SK-N-SH (cell line): ENCODE measurements at regions not wholly inside any gene's neighbourhood (a gene's known extent, or its start where the extent isn't known, plus 50 kb on each side); places are given as distances from the start of the nearest gene placed in this dataset.

Source experiments
- CTCF ChIA-PET: fragments of 300-600, 350-600 bp; formaldehyde crosslinking; extraction: SDS; loops from one replicate; lab custom pipeline; 2021; lab: Yijun Ruan, JAX
- POLR2A ChIA-PET: fragments of 350-600 bp; sonication (Branson Sonifier 250); formaldehyde crosslinking; extraction: SDS; loops from one replicate; lab custom pipeline; 2020; ENCODE audit warnings: antibody characterized with exemption, inconsistent platforms; lab: Yijun Ruan, JAX
- DNase-seq: peaks from one replicate; pipeline ENCODE4 v3.0.0; 2012
- H2AFZ ChIP-seq: fragments of 200-600 bp; sonication (generic); 2 replicates; pipeline ENCODE4 v1.8.1; 2016; ENCODE audit warnings: antibody characterized with exemption, mild to moderate bottlenecking, low read depth
- H3F3A ChIP-seq: fragments of 200-600 bp; sonication (generic); replicated peaks from 2 replicates; pipeline ENCODE3; 2016; ENCODE audit warnings: antibody characterized with exemption, mild to moderate bottlenecking; ENCODE audit not compliant: insufficient read depth
- H3K27ac ChIP-seq, 2 experiments: fragments of 200-500 bp in 1 of 2; fragments of 200-600 bp in 1 of 2; sonication (Bioruptor generic) in 1 of 2; sonication (generic), shearing (Covaris generic) in 1 of 2; 2 replicates each; pipeline versions ENCODE4 v1.5.1 to v1.6.1; 2014 to 2016; ENCODE audit warnings: low read depth in 2 of 2, inconsistent platforms in 1 of 2, low read length in 1 of 2, mild to moderate bottlenecking in 1 of 2, mixed read lengths in 1 of 2
- H3K27me3 ChIP-seq: fragments of 200-600 bp; sonication (generic), shearing (Covaris generic); 2 replicates; pipeline ENCODE4 v1.6.1; 2016; ENCODE audit warnings: mixed run types; ENCODE audit not compliant: insufficient read depth
- H3K36me3 ChIP-seq, 2 experiments: fragments of 200-500 bp in 1 of 2; fragments of 200-600 bp in 1 of 2; sonication (Bioruptor generic) in 1 of 2; sonication (generic) in 1 of 2; replicated peaks in 1 of 2; 2 replicates each; pipeline versions ENCODE3 to v1.5.1; 2014 to 2016; ENCODE audit warnings: low read length in 1 of 2, mild to moderate bottlenecking in 1 of 2; ENCODE audit not compliant: insufficient read depth in 2 of 2, control insufficient read depth in 1 of 2
- H3K4me1 ChIP-seq, 2 experiments: fragments of 200-500 bp in 1 of 2; fragments of 200-600 bp in 1 of 2; sonication (Bioruptor generic) in 1 of 2; sonication (generic), shearing (Covaris generic) in 1 of 2; 2 replicates each; pipeline versions ENCODE4 v1.5.1 to v1.6.1; 2014 to 2016; ENCODE audit warnings: low read depth in 1 of 2, low read length in 1 of 2, mixed run types in 1 of 2; ENCODE audit not compliant: insufficient read depth in 2 of 2, control insufficient read depth in 1 of 2
- H3K4me2 ChIP-seq: fragments of 200-600 bp; sonication (generic), shearing (Covaris generic); 2 replicates; pipeline ENCODE4 v1.6.1; 2017; ENCODE audit warnings: mixed run types
- H3K4me3 ChIP-seq, 2 experiments: fragments of 200-500 bp in 1 of 2; fragments of 200-600 bp in 1 of 2; sonication (Bioruptor generic) in 1 of 2; sonication (generic), shearing (Covaris generic) in 1 of 2; 2 replicates each; pipeline versions ENCODE4 v1.5.1 to v1.8.1; 2014 to 2016; ENCODE audit warnings: low read depth in 2 of 2, inconsistent platforms in 1 of 2, low read length in 1 of 2, mild to moderate bottlenecking in 1 of 2, mixed read lengths in 1 of 2, moderate library complexity in 1 of 2
- H3K79me2 ChIP-seq: fragments of 200-600 bp; sonication (generic); 2 replicates; pipeline ENCODE4 v1.8.1; 2017; ENCODE audit warnings: mild to moderate bottlenecking; ENCODE audit not compliant: insufficient read depth
- H3K9ac ChIP-seq: fragments of 200-600 bp; sonication (generic); 2 replicates; pipeline ENCODE4 v1.6.1; 2017; ENCODE audit warnings: mixed run types
- H3K9me2 ChIP-seq: fragments of 200-600 bp; sonication (generic); 2 replicates; pipeline ENCODE4 v1.6.1; 2017; ENCODE audit warnings: mixed run types
- H3K9me3 ChIP-seq: fragments of 200-600 bp; sonication (generic); 2 replicates; pipeline ENCODE4 v1.6.1; 2017; ENCODE audit warnings: mixed run types, mild to moderate bottlenecking, moderate library complexity
- H4K20me1 ChIP-seq: fragments of 200-600 bp; sonication (generic); 2 replicates; pipeline ENCODE4 v1.6.1; 2017; ENCODE audit warnings: mild to moderate bottlenecking, mixed run types; ENCODE audit not compliant: insufficient read depth
- CHD2 ChIP-seq: fragments of 150-350 bp; IDR thresholded peaks from 2 replicates; pipeline ENCODE4 v1.6.1; 2018; ENCODE audit warnings: low read length; ENCODE audit not compliant: partially characterized antibody
- ELF1 ChIP-seq: IDR thresholded peaks from 2 replicates; pipeline ENCODE4 v1.4.0; 2012
- EZH2phosphoT487 ChIP-seq: fragments of 200-600 bp; sonication (generic); IDR thresholded peaks from 2 replicates; pipeline ENCODE4 v1.6.1; 2017; ENCODE audit warnings: low read depth, mixed run types, mild to moderate bottlenecking, antibody characterized with exemption, moderate library complexity, borderline replicate concordance
- FOXJ3 ChIP-seq: sonication (generic); formaldehyde crosslinking; IDR thresholded peaks from 2 replicates; pipeline ENCODE4 v1.5.1; 2020; ENCODE audit warnings: mild to moderate bottlenecking, missing genetic modification reagents
- FOXM1 ChIP-seq: IDR thresholded peaks from 2 replicates; pipeline ENCODE4 v1.4.0; 2012; ENCODE audit warnings: low read depth, mild to moderate bottlenecking
- JUND ChIP-seq: IDR thresholded peaks from 2 replicates; pipeline ENCODE4 v1.4.0; 2012
- MEF2A ChIP-seq: IDR thresholded peaks from 2 replicates; pipeline ENCODE4 v1.4.0; 2012; ENCODE audit warnings: low read depth, borderline replicate concordance
- MXI1 ChIP-seq: IDR thresholded peaks from 2 replicates; pipeline ENCODE4 v1.6.1; 2012; ENCODE audit warnings: mild to moderate bottlenecking, low read depth, low read length, improper control_type of control experiment
- RAD21 ChIP-seq: IDR thresholded peaks from 2 replicates; pipeline ENCODE4 v1.6.1; 2012; ENCODE audit warnings: mild to moderate bottlenecking, low read length
- RCOR1 ChIP-seq: fragments of 150-350 bp; IDR thresholded peaks from 2 replicates; pipeline ENCODE4 v1.6.1; 2017; ENCODE audit warnings: antibody characterized with exemption, low read length
- RFX5 ChIP-seq: IDR thresholded peaks from 2 replicates; pipeline ENCODE4 v1.6.1; 2012; ENCODE audit warnings: mild to moderate bottlenecking, improper control_type of control experiment, low read length
- RXRA ChIP-seq: IDR thresholded peaks from 2 replicates; pipeline ENCODE4 v1.4.0; 2012; ENCODE audit warnings: low read depth, mild to moderate bottlenecking, borderline replicate concordance
- TAF1 ChIP-seq: IDR thresholded peaks from 2 replicates; pipeline ENCODE4 v1.6.1; 2012; ENCODE audit warnings: low read depth, mild to moderate bottlenecking, low read length, moderate library complexity, borderline replicate concordance
- TCF12 ChIP-seq: IDR thresholded peaks from 2 replicates; pipeline ENCODE4 v1.4.0; 2012
- TEAD4 ChIP-seq: IDR thresholded peaks from 2 replicates; pipeline ENCODE4 v1.4.0; 2012; ENCODE audit warnings: mild to moderate bottlenecking, borderline replicate concordance; ENCODE audit not compliant: insufficient read depth
- WGBS: methylation state at CpG from one replicate; pipeline ENCODE4 v1.1.6; 2017; ENCODE audit warnings: low lambda C conversion rate; 5-methylcytosine and 5-hydroxymethylcytosine counted together
- TF ChIP-seq, protein P1 (sequence below): fragments of 150-350 bp; IDR thresholded peaks from 2 replicates; pipeline ENCODE4 v1.6.1; 2017; ENCODE audit warnings: antibody characterized with exemption, low read length, low read depth, borderline replicate concordance
- TF ChIP-seq, protein P2 (sequence below): IDR thresholded peaks from 2 replicates; pipeline ENCODE4 v1.4.0; 2012; ENCODE audit warnings: low read depth
- TF ChIP-seq, protein P3 (sequence below): IDR thresholded peaks from 2 replicates; pipeline ENCODE4 v1.6.1; 2012; ENCODE audit warnings: mild to moderate bottlenecking, low read depth, low read length, moderate library complexity
- TF ChIP-seq, protein P4 (sequence below): fragments of 150-350 bp; IDR thresholded peaks from 2 replicates; pipeline ENCODE4 v1.6.1; 2016; ENCODE audit warnings: mild to moderate bottlenecking, low read depth, low read length
- TF ChIP-seq, protein P5 (sequence below): IDR thresholded peaks from 2 replicates; pipeline ENCODE4; 2012

DNA sequence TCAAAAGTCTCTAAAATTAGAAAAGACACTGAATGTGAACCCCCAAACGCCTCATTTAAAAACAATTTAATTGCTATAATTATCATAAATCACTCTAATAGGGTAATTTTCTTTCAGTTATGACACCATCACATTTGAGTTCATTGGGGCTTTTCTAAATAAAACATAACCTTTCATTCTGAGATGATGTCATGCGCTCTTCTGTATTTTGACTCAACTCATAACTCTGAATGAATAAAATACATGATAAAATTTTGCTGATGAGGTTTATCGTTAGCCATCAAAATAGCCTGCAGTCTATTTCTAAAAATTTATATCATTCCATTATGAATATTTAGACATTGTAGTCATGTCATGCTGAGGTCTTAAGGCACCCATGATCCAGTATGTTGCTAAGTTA lies 1099.7 kb downstream of the SUCLG1 start:
- Histone ChIP-seq H3K79me2 (no peaks in the 10 kb centered on the region), H2AFZ (no peak overlapping the region), H3K27me3 (no peaks in the 10 kb centered on the region), H3F3A (no peaks in the 10 kb centered on the region), H3K9me3 (peaks cover under 1% of the 10 kb centered on the region; the same call in 1 of the 2 replicates), H3K4me1 (no peaks in the 10 kb centered on the region), H3K4me2 (no peak overlapping the region), H3K9me2 (no peaks in the 10 kb centered on the region; the same call in 1 of the 2 replicates), H3K4me3 (no peak overlapping the region), H3K9ac (no peak overlapping the region), H3K27ac (no peak overlapping the region), H4K20me1 (no peaks in the 10 kb centered on the region), H3K36me3 (no peaks in the 10 kb centered on the region)
- CTCF ChIA-PET = no interaction called here
- 39% methylated on average over 3 of the region's 3 CpGs for WGBS
- no peak for DNase-seq
- POLR2A ChIA-PET = no interaction called here
- no peak for TF ChIP-seq MXI1
- no peak for TF ChIP-seq RXRA
- TF ChIP-seq, protein P1, sequence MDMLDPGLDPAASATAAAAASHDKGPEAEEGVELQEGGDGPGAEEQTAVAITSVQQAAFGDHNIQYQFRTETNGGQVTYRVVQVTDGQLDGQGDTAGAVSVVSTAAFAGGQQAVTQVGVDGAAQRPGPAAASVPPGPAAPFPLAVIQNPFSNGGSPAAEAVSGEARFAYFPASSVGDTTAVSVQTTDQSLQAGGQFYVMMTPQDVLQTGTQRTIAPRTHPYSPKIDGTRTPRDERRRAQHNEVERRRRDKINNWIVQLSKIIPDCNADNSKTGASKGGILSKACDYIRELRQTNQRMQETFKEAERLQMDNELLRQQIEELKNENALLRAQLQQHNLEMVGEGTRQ = no peak
- no peak for TF ChIP-seq RCOR1
- no peak for TF ChIP-seq TAF1
- no peak for TF ChIP-seq FOXJ3 (CRISPR knock-in tag)
- TF ChIP-seq, protein P2, sequence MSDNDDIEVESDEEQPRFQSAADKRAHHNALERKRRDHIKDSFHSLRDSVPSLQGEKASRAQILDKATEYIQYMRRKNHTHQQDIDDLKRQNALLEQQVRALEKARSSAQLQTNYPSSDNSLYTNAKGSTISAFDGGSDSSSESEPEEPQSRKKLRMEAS = no peak
- TF ChIP-seq, protein P3, sequence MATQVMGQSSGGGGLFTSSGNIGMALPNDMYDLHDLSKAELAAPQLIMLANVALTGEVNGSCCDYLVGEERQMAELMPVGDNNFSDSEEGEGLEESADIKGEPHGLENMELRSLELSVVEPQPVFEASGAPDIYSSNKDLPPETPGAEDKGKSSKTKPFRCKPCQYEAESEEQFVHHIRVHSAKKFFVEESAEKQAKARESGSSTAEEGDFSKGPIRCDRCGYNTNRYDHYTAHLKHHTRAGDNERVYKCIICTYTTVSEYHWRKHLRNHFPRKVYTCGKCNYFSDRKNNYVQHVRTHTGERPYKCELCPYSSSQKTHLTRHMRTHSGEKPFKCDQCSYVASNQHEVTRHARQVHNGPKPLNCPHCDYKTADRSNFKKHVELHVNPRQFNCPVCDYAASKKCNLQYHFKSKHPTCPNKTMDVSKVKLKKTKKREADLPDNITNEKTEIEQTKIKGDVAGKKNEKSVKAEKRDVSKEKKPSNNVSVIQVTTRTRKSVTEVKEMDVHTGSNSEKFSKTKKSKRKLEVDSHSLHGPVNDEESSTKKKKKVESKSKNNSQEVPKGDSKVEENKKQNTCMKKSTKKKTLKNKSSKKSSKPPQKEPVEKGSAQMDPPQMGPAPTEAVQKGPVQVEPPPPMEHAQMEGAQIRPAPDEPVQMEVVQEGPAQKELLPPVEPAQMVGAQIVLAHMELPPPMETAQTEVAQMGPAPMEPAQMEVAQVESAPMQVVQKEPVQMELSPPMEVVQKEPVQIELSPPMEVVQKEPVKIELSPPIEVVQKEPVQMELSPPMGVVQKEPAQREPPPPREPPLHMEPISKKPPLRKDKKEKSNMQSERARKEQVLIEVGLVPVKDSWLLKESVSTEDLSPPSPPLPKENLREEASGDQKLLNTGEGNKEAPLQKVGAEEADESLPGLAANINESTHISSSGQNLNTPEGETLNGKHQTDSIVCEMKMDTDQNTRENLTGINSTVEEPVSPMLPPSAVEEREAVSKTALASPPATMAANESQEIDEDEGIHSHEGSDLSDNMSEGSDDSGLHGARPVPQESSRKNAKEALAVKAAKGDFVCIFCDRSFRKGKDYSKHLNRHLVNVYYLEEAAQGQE = no peak
- TF ChIP-seq, protein P4, sequence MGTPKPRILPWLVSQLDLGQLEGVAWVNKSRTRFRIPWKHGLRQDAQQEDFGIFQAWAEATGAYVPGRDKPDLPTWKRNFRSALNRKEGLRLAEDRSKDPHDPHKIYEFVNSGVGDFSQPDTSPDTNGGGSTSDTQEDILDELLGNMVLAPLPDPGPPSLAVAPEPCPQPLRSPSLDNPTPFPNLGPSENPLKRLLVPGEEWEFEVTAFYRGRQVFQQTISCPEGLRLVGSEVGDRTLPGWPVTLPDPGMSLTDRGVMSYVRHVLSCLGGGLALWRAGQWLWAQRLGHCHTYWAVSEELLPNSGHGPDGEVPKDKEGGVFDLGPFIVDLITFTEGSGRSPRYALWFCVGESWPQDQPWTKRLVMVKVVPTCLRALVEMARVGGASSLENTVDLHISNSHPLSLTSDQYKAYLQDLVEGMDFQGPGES = no peak
- TF ChIP-seq TCF12 = no peak
- TF ChIP-seq, protein P5, sequence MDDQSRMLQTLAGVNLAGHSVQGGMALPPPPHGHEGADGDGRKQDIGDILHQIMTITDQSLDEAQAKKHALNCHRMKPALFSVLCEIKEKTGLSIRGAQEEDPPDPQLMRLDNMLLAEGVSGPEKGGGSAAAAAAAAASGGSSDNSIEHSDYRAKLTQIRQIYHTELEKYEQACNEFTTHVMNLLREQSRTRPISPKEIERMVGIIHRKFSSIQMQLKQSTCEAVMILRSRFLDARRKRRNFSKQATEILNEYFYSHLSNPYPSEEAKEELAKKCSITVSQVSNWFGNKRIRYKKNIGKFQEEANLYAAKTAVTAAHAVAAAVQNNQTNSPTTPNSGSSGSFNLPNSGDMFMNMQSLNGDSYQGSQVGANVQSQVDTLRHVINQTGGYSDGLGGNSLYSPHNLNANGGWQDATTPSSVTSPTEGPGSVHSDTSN = no peak
- no peak for TF ChIP-seq ELF1
- no peak for TF ChIP-seq JUND
- no peak for TF ChIP-seq CHD2
- TF ChIP-seq RAD21 = no peak
- TF ChIP-seq FOXM1 = no peak
- no peak for TF ChIP-seq TEAD4
- TF ChIP-seq RFX5 = no peak
- TF ChIP-seq EZH2phosphoT487 = no peak
- TF ChIP-seq MEF2A = no peak
- TF ChIP-seq, all 33 proteins: peak for 0
